H1 (cell line): ENCODE measurements at regions not wholly inside any gene's neighbourhood (a gene's known extent, or its start where the extent isn't known, plus 50 kb on each side); places are given as distances from the start of the nearest gene placed in this dataset.

Experiments
- TF ChIP-seq, protein P1 (sequence below): fragments of 300-600 bp; sonication (generic); IDR thresholded peaks from 2 replicates; pipeline ENCODE4 v1.7.1; 2012; ENCODE audit warnings: low read length, moderate library complexity, mild to moderate bottlenecking, inconsistent platforms; ENCODE audit not compliant: insufficient replicate concordance

DNA sequence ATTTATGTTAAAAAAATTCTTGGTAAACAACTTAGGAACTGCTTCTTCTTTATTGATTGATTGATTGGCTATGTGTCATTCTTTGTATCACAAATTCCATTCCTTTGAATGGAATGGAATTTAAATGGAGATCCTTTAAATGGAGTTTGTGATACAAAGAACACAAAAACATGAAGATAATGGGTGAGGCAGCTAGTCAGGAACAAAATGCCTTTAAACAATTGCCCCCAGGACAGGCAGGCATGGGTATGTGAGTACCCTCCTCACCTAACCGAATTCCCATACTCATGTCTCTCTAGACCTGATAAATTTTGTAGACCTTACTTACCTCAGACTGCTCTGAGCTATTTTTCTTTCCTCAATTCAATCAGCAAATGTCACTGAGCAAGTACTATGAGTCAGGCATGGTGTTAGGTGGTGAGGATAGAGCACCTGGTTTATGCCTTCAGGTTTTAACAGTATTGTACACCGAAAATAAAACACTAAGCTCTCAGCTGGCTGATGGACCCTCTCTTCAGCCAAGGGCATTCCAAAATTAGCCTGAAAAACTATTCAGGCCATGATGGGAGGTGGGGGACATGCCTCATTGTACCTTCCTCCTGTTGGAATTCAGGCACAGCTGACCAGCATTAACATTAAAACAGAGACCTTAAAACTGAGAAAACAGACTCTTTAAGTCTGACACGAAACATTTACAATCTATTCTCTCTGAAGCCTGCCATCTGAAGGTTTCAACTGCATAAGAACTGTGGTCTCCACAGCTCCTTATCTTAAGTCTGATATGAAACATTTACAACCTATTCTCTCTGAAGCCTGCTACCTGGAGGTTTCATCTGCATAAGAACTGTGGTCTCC is 58.9 kb downstream of the OLFML3 start (continued):
- TF ChIP-seq, protein P1, sequence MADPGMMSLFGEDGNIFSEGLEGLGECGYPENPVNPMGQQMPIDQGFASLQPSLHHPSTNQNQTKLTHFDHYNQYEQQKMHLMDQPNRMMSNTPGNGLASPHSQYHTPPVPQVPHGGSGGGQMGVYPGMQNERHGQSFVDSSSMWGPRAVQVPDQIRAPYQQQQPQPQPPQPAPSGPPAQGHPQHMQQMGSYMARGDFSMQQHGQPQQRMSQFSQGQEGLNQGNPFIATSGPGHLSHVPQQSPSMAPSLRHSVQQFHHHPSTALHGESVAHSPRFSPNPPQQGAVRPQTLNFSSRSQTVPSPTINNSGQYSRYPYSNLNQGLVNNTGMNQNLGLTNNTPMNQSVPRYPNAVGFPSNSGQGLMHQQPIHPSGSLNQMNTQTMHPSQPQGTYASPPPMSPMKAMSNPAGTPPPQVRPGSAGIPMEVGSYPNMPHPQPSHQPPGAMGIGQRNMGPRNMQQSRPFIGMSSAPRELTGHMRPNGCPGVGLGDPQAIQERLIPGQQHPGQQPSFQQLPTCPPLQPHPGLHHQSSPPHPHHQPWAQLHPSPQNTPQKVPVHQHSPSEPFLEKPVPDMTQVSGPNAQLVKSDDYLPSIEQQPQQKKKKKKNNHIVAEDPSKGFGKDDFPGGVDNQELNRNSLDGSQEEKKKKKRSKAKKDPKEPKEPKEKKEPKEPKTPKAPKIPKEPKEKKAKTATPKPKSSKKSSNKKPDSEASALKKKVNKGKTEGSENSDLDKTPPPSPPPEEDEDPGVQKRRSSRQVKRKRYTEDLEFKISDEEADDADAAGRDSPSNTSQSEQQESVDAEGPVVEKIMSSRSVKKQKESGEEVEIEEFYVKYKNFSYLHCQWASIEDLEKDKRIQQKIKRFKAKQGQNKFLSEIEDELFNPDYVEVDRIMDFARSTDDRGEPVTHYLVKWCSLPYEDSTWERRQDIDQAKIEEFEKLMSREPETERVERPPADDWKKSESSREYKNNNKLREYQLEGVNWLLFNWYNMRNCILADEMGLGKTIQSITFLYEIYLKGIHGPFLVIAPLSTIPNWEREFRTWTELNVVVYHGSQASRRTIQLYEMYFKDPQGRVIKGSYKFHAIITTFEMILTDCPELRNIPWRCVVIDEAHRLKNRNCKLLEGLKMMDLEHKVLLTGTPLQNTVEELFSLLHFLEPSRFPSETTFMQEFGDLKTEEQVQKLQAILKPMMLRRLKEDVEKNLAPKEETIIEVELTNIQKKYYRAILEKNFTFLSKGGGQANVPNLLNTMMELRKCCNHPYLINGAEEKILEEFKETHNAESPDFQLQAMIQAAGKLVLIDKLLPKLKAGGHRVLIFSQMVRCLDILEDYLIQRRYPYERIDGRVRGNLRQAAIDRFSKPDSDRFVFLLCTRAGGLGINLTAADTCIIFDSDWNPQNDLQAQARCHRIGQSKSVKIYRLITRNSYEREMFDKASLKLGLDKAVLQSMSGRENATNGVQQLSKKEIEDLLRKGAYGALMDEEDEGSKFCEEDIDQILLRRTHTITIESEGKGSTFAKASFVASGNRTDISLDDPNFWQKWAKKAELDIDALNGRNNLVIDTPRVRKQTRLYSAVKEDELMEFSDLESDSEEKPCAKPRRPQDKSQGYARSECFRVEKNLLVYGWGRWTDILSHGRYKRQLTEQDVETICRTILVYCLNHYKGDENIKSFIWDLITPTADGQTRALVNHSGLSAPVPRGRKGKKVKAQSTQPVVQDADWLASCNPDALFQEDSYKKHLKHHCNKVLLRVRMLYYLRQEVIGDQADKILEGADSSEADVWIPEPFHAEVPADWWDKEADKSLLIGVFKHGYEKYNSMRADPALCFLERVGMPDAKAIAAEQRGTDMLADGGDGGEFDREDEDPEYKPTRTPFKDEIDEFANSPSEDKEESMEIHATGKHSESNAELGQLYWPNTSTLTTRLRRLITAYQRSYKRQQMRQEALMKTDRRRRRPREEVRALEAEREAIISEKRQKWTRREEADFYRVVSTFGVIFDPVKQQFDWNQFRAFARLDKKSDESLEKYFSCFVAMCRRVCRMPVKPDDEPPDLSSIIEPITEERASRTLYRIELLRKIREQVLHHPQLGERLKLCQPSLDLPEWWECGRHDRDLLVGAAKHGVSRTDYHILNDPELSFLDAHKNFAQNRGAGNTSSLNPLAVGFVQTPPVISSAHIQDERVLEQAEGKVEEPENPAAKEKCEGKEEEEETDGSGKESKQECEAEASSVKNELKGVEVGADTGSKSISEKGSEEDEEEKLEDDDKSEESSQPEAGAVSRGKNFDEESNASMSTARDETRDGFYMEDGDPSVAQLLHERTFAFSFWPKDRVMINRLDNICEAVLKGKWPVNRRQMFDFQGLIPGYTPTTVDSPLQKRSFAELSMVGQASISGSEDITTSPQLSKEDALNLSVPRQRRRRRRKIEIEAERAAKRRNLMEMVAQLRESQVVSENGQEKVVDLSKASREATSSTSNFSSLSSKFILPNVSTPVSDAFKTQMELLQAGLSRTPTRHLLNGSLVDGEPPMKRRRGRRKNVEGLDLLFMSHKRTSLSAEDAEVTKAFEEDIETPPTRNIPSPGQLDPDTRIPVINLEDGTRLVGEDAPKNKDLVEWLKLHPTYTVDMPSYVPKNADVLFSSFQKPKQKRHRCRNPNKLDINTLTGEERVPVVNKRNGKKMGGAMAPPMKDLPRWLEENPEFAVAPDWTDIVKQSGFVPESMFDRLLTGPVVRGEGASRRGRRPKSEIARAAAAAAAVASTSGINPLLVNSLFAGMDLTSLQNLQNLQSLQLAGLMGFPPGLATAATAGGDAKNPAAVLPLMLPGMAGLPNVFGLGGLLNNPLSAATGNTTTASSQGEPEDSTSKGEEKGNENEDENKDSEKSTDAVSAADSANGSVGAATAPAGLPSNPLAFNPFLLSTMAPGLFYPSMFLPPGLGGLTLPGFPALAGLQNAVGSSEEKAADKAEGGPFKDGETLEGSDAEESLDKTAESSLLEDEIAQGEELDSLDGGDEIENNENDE, result no peak
